ENCODE measurements at regions not wholly inside any gene's neighbourhood (a gene's known extent, or its start where the extent isn't known, plus 50 kb on each side); places are given as distances from the start of the nearest gene placed in this dataset.
"Not testable (repeated sequence)": the region's sequence is repeated elsewhere in the genome, so short reads cannot be mapped to it uniquely, and the experiment has no call there.

- no peak overlapping the region for H3K4me3 ChIP-seq (ENCODE audit: low read length)
- DNase-seq (ENCODE audit: low read depth) = no peak
Observed at GRCh38 chr12:42010257-42010656, 134.4 kb downstream of the GXYLT1 start.

GRCh38 chr12:42008996-42009395 is 135.7 kb downstream of the GXYLT1 start:
- DNase-seq (ENCODE audit: low read depth) = no peak
- H3K36me3 ChIP-seq (ENCODE audit: control insufficient read depth, insufficient read depth, low read length, severe bottlenecking) = no peaks in the 10 kb centered on the region
- no peak overlapping the region for H3K9ac ChIP-seq (ENCODE audit: low read length)
- H3K27me3 ChIP-seq (replicated peaks; ENCODE audit: control insufficient read depth, insufficient read depth, low read length) = no peaks in the 10 kb centered on the region
- H3K9me3 ChIP-seq (ENCODE audit: control insufficient read depth, low read length) = no peaks in the 10 kb centered on the region
- no peaks in the 10 kb centered on the region for H3K4me1 ChIP-seq (ENCODE audit: control insufficient read depth, insufficient read depth, low read length)
- H3K4me3 ChIP-seq (ENCODE audit: low read length) = no peak overlapping the region

More at GRCh38 chr12:42010257-42010656, 134.4 kb downstream of the GXYLT1 start:
- Histone ChIP-seq H3K27me3 (replicated peaks; ENCODE audit: control insufficient read depth, insufficient read depth, low read length) (no peaks in the 10 kb centered on the region), H3K9me3 (ENCODE audit: control insufficient read depth, low read length) (no peaks in the 10 kb centered on the region), H3K4me1 (ENCODE audit: control insufficient read depth, insufficient read depth, low read length) (no peaks in the 10 kb centered on the region), H3K9ac (ENCODE audit: low read length) (no peak overlapping the region), H3K36me3 (ENCODE audit: control insufficient read depth, insufficient read depth, low read length, severe bottlenecking) (no peaks in the 10 kb centered on the region)

GRCh38 chr12:42003031-42003430 is 141.6 kb downstream of the GXYLT1 start:
- Histone ChIP-seq H3K9me3 (ENCODE audit: control insufficient read depth, low read length) (no peaks in the 10 kb centered on the region), H3K9ac (ENCODE audit: low read length) (no peak overlapping the region), H3K27me3 (replicated peaks; ENCODE audit: control insufficient read depth, insufficient read depth, low read length) (no peaks in the 10 kb centered on the region), H3K4me3 (ENCODE audit: low read length) (no peak overlapping the region), H3K36me3 (ENCODE audit: control insufficient read depth, insufficient read depth, low read length, severe bottlenecking) (no peaks in the 10 kb centered on the region), H3K4me1 (ENCODE audit: control insufficient read depth, insufficient read depth, low read length) (no peaks in the 10 kb centered on the region)
- DNase-seq (ENCODE audit: low read depth) = no peak

- Histone ChIP-seq H3K4me3 (ENCODE audit: low read length) (no peak overlapping the region), H3K9me3 (ENCODE audit: control insufficient read depth, low read length) (no peaks in the 10 kb centered on the region)
Observed at GRCh38 chr12:42002563-42002962, 142.1 kb downstream of the GXYLT1 start.

GRCh38 chr12:41998436-41998835 is 146.2 kb downstream of the GXYLT1 start:
- H3K9me3 ChIP-seq (ENCODE audit: control insufficient read depth, low read length) = no peaks in the 10 kb centered on the region
- no peaks in the 10 kb centered on the region for H3K36me3 ChIP-seq (ENCODE audit: control insufficient read depth, insufficient read depth, low read length, severe bottlenecking)
- peaks cover 5% of the 10 kb centered on the region for H3K27me3 ChIP-seq (replicated peaks; ENCODE audit: control insufficient read depth, insufficient read depth, low read length)
- no peaks in the 10 kb centered on the region for H3K4me1 ChIP-seq (ENCODE audit: control insufficient read depth, insufficient read depth, low read length)
- no peak overlapping the region for H3K4me3 ChIP-seq (ENCODE audit: low read length)
- no peak for DNase-seq (ENCODE audit: low read depth)
- no peak overlapping the region for H3K9ac ChIP-seq (ENCODE audit: low read length)

More at GRCh38 chr12:42002563-42002962, 142.1 kb downstream of the GXYLT1 start:
- Histone ChIP-seq H3K4me1 (ENCODE audit: control insufficient read depth, insufficient read depth, low read length) (no peaks in the 10 kb centered on the region), H3K9ac (ENCODE audit: low read length) (no peak overlapping the region), H3K27me3 (replicated peaks; ENCODE audit: control insufficient read depth, insufficient read depth, low read length) (peaks cover 4% of the 10 kb centered on the region), H3K36me3 (ENCODE audit: control insufficient read depth, insufficient read depth, low read length, severe bottlenecking) (no peaks in the 10 kb centered on the region)
- DNase-seq (ENCODE audit: low read depth) = no peak

GRCh38 chr12:41993283-41993682 is 151.4 kb downstream of the GXYLT1 start:
- Histone ChIP-seq H3K4me1 (ENCODE audit: control insufficient read depth, insufficient read depth, low read length) (no peaks in the 10 kb centered on the region), H3K9ac (ENCODE audit: low read length) (no peak overlapping the region), H3K27me3 (replicated peaks; ENCODE audit: control insufficient read depth, insufficient read depth, low read length) (peaks cover 5% of the 10 kb centered on the region), H3K9me3 (ENCODE audit: control insufficient read depth, low read length) (no peaks in the 10 kb centered on the region), H3K4me3 (ENCODE audit: low read length) (no peak overlapping the region), H3K36me3 (ENCODE audit: control insufficient read depth, insufficient read depth, low read length, severe bottlenecking) (no peaks in the 10 kb centered on the region)
- no peak for DNase-seq (ENCODE audit: low read depth)

GRCh38 chr12:41992692-41993215 is 151.9 kb downstream of the GXYLT1 start:
- Histone ChIP-seq H3K9me3 (ENCODE audit: control insufficient read depth, low read length) (no peaks in the 10 kb centered on the region), H3K36me3 (ENCODE audit: control insufficient read depth, insufficient read depth, low read length, severe bottlenecking) (no peaks in the 10 kb centered on the region), H3K4me3 (ENCODE audit: low read length) (no peak overlapping the region), H3K27me3 (replicated peaks; ENCODE audit: control insufficient read depth, insufficient read depth, low read length) (peaks cover 3% of the 10 kb centered on the region), H3K9ac (ENCODE audit: low read length) (no peak overlapping the region), H3K4me1 (ENCODE audit: control insufficient read depth, insufficient read depth, low read length) (no peaks in the 10 kb centered on the region)
- DNase-seq (ENCODE audit: low read depth) = no peak

GRCh38 chr12:41992022-41992421 is 152.7 kb downstream of the GXYLT1 start:
- Histone ChIP-seq H3K9ac (ENCODE audit: low read length) (no peak overlapping the region), H3K4me3 (ENCODE audit: low read length) (no peak overlapping the region), H3K4me1 (ENCODE audit: control insufficient read depth, insufficient read depth, low read length) (no peaks in the 10 kb centered on the region), H3K36me3 (ENCODE audit: control insufficient read depth, insufficient read depth, low read length, severe bottlenecking) (no peaks in the 10 kb centered on the region), H3K27me3 (replicated peaks; ENCODE audit: control insufficient read depth, insufficient read depth, low read length) (no peaks in the 10 kb centered on the region), H3K9me3 (ENCODE audit: control insufficient read depth, low read length) (no peaks in the 10 kb centered on the region)
- DNase-seq (ENCODE audit: low read depth) = no peak

GRCh38 chr12:41988715-41989114 is 156.0 kb downstream of the GXYLT1 start:
- H3K36me3 ChIP-seq (ENCODE audit: control insufficient read depth, insufficient read depth, low read length, severe bottlenecking) = no peaks in the 10 kb centered on the region
- no peak overlapping the region for H3K4me3 ChIP-seq (ENCODE audit: low read length)
- H3K4me1 ChIP-seq (ENCODE audit: control insufficient read depth, insufficient read depth, low read length) = peaks cover 2% of the 10 kb centered on the region
- H3K27me3 ChIP-seq (replicated peaks; ENCODE audit: control insufficient read depth, insufficient read depth, low read length) = no peaks in the 10 kb centered on the region
- DNase-seq (ENCODE audit: low read depth) = no peak
- H3K9me3 ChIP-seq (ENCODE audit: control insufficient read depth, low read length) = no peaks in the 10 kb centered on the region
- no peak overlapping the region for H3K9ac ChIP-seq (ENCODE audit: low read length)

GRCh38 chr12:41986513-41986912 is 158.2 kb downstream of the GXYLT1 start:
- H3K36me3 ChIP-seq (ENCODE audit: control insufficient read depth, insufficient read depth, low read length, severe bottlenecking); DNase-seq (ENCODE audit: low read depth); H3K27me3 ChIP-seq (replicated peaks; ENCODE audit: control insufficient read depth, insufficient read depth, low read length); H3K4me1 ChIP-seq (ENCODE audit: control insufficient read depth, insufficient read depth, low read length); H3K9ac ChIP-seq (ENCODE audit: low read length); H3K9me3 ChIP-seq (ENCODE audit: control insufficient read depth, low read length); H3K4me3 ChIP-seq (ENCODE audit: low read length): not testable (repeated sequence)

- Histone ChIP-seq H3K9ac (ENCODE audit: low read length) (no peak overlapping the region), H3K4me3 (ENCODE audit: low read length) (no peak overlapping the region), H3K4me1 (ENCODE audit: control insufficient read depth, insufficient read depth, low read length) (peaks cover 5% of the 10 kb centered on the region), H3K36me3 (ENCODE audit: control insufficient read depth, insufficient read depth, low read length, severe bottlenecking) (no peaks in the 10 kb centered on the region), H3K9me3 (ENCODE audit: control insufficient read depth, low read length) (no peaks in the 10 kb centered on the region), H3K27me3 (replicated peaks; ENCODE audit: control insufficient read depth, insufficient read depth, low read length) (no peaks in the 10 kb centered on the region)
- peak; percentile 40 for DNase-seq (ENCODE audit: low read depth)
Observed at GRCh38 chr12:41983856-41984255, 160.8 kb downstream of the GXYLT1 start.

- no peaks in the 10 kb centered on the region for H3K27me3 ChIP-seq (replicated peaks; ENCODE audit: control insufficient read depth, insufficient read depth, low read length)
- H3K4me1 ChIP-seq (ENCODE audit: control insufficient read depth, insufficient read depth, low read length) = peaks cover 5% of the 10 kb centered on the region
- peak; percentile 15 for DNase-seq (ENCODE audit: low read depth)
- no peaks in the 10 kb centered on the region for H3K36me3 ChIP-seq (ENCODE audit: control insufficient read depth, insufficient read depth, low read length, severe bottlenecking)
- H3K9ac ChIP-seq (ENCODE audit: low read length) = no peak overlapping the region
- H3K9me3 ChIP-seq (ENCODE audit: control insufficient read depth, low read length) = no peaks in the 10 kb centered on the region
- no peak overlapping the region for H3K4me3 ChIP-seq (ENCODE audit: low read length)
Observed at GRCh38 chr12:41983394-41983793, 161.3 kb downstream of the GXYLT1 start.

Data from adipocyte (in vitro differentiated cells).